GM13976 (cell line): ENCODE measurements at regions not wholly inside any gene's neighbourhood (a gene's known extent, or its start where the extent isn't known, plus 50 kb on each side); places are given as distances from the start of the nearest gene placed in this dataset.

Experiments used
- DNase-seq: peaks from one replicate; pipeline ENCODE4 v3.0.0; 2012; ENCODE audit warnings: low spot score
- CTCF ChIP-seq: IDR thresholded peaks from 2 replicates; pipeline ENCODE4 v1.5.1; 2012; ENCODE audit warnings: borderline replicate concordance, mild to moderate bottlenecking; ENCODE audit not compliant: insufficient read depth; ENCODE audit errors: extremely low read depth, missing control alignments, control extremely low read depth
- in situ Hi-C: fragments of 300-500 bp; cut with MboI; formaldehyde crosslinking; loops from one replicate; pipeline ENCODE4 v1.12.0; 2022; ENCODE audit warnings: low sequenced_read_pairs, mixed read lengths, inconsistent platforms; ENCODE audit not compliant: unreplicated experiment

- no peak for DNase-seq
- TF ChIP-seq CTCF, result no peak
- in situ Hi-C loops, result loop anchor here (25.0 kb wide), 1 partner anchor 445 kb away; no protein-coding TSS in a partner anchor
Measured at GRCh38 chr6:145032562-145033145, 702.7 kb downstream of the EPM2A start.

DNA sequence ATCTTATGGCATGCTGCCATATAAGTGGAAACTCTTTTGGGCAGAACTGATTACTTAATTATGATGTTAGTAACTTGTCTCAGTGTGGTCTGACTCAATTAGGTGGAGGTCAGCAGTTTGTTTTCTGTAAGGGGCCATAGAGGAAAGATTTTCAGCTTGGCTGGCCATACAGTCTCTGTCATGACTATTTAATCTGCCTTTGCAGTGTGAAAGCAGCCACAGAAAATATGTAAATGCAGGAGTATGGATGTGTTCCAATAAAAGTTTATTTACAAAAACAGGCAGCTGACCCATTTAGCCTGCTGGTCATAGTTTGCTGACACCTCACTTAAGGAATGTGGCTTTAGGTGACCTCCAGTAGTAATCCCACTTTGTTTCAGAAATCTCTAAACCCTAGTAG lies 700.7 kb downstream of the EPM2A start:
- in situ Hi-C loops, result loop anchor here (25.0 kb wide), 1 partner anchor 447 kb away; no protein-coding TSS in a partner anchor
- TF ChIP-seq CTCF, result no peak
- DNase-seq, result no peak

GRCh38 chr6:145036236-145036635 lies 699.1 kb downstream of the EPM2A start:
- in situ Hi-C loops, result loop anchor here (25.0 kb wide), 1 partner anchor 449 kb away; no protein-coding TSS in a partner anchor
- no peak for DNase-seq
- no peak for TF ChIP-seq CTCF

DNA sequence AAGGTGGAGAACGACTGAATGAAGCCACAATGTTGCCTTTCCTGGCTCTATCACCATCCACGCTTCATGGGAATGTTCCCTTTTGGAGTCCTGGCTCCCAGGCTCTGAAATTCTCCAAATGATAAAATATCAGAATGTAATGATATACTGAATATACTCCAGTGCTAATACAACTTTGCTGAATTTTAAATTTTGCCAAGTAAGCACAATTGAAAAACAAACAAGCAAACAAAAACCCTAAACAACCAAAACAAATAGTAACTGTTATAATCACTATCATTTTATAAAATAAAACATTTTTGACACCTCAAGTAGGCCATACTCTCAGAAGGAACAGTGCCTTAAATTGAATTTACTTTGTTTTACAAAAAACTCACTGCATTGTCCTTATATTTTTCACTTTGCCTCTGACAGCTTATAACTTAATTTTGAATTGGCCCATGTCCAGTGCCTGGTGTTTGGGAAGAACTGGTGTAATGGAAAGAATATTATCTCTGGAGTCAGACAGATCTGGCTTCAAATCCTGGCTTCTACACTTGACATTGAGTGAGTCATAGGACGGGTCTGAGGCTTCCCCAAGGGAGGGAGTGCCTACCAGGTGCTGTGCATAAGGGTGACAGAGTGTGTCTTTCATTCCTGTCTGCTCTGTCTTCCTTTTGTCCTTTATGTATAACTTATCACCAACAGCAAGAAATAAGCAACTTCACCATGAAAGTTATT lies 698.3 kb downstream of the EPM2A start:
- in situ Hi-C loops, result loop anchor here (25.0 kb wide), 1 partner anchor 450 kb away; no protein-coding TSS in a partner anchor
- TF ChIP-seq CTCF, result no peak

GRCh38 chr6:145042559-145042958 lies 692.8 kb downstream of the EPM2A start:
- no peak for TF ChIP-seq CTCF
- DNase-seq, result no peak
- in situ Hi-C loops, result loop anchor here (25.0 kb wide), 1 partner anchor 455 kb away; no protein-coding TSS in a partner anchor

More for the DNA sequence above, 698.3 kb downstream of the EPM2A start:
- no peak for DNase-seq

GRCh38 chr6:145043926-145044500 lies 691.3 kb downstream of the EPM2A start:
- in situ Hi-C loops, result loop anchor here (25.0 kb wide), 1 partner anchor 457 kb away; no protein-coding TSS in a partner anchor

More at GRCh38 chr6:145043926-145044500, 691.3 kb downstream of the EPM2A start:
- TF ChIP-seq CTCF, result no peak
- no peak for DNase-seq
